OCI-LY7 (cell line): ENCODE measurements at regions not wholly inside any gene's neighbourhood (a gene's known extent, or its start where the extent isn't known, plus 50 kb on each side); places are given as distances from the start of the nearest gene placed in this dataset.
"Not testable (repeated sequence)": the region's sequence is repeated elsewhere in the genome, so short reads cannot be mapped to it uniquely, and the experiment has no call there.

Experiments used
- EZH2phosphoT487 ChIP-seq: fragments of 200-600 bp; sonication (generic); IDR thresholded peaks from 2 replicates; pipeline ENCODE4 v1.6.1; 2018; ENCODE audit warnings: low read depth, borderline replicate concordance, mild to moderate bottlenecking, mixed run types, antibody characterized with exemption, low read length, moderate library complexity, mixed read lengths
- TF ChIP-seq, protein P1 (sequence below): fragments of 200-600 bp; sonication (generic); conservative IDR thresholded peaks from 2 replicates; pipeline ENCODE4 v1.5.1; 2014; ENCODE audit warnings: mild to moderate bottlenecking, antibody characterized with exemption, low read length, moderate library complexity, mixed read lengths

GRCh38 chr1:121051161-121051790 lies 132.9 kb downstream of the FAM72B start:
- TF ChIP-seq, protein P1, sequence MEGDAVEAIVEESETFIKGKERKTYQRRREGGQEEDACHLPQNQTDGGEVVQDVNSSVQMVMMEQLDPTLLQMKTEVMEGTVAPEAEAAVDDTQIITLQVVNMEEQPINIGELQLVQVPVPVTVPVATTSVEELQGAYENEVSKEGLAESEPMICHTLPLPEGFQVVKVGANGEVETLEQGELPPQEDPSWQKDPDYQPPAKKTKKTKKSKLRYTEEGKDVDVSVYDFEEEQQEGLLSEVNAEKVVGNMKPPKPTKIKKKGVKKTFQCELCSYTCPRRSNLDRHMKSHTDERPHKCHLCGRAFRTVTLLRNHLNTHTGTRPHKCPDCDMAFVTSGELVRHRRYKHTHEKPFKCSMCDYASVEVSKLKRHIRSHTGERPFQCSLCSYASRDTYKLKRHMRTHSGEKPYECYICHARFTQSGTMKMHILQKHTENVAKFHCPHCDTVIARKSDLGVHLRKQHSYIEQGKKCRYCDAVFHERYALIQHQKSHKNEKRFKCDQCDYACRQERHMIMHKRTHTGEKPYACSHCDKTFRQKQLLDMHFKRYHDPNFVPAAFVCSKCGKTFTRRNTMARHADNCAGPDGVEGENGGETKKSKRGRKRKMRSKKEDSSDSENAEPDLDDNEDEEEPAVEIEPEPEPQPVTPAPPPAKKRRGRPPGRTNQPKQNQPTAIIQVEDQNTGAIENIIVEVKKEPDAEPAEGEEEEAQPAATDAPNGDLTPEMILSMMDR, result not testable (repeated sequence)
- TF ChIP-seq EZH2phosphoT487, result not testable (repeated sequence)
